Tibial nerve (tissue), 4 donors: ENCODE measurements at regions not wholly inside any gene's neighbourhood (a gene's known extent, or its start where the extent isn't known, plus 50 kb on each side); places are given as distances from the start of the nearest gene placed in this dataset.

ENCODE experiments used
- DNase-seq, 2 donors: peaks; one replicate each; pipeline ENCODE4 v3.0.0-alpha.2; 2019; ENCODE audit warnings: low spot score in 2 of 2
- H3K27ac ChIP-seq, 4 donors: fragments of 200-600 bp; sonication (generic) in 3 of 4; one replicate each; pipeline ENCODE4 v1.5.1; 2017 to 2019; ENCODE audit warnings: mild to moderate bottlenecking in 1 of 4
- H3K27me3 ChIP-seq, 2 donors: fragments of 200-600 bp; sonication (generic) in 1 of 2; one replicate each; pipeline versions ENCODE4 v1.5.1 to v1.6.0; 2017 to 2019
- H3K36me3 ChIP-seq, 3 donors: fragments of 200-600 bp; sonication (generic); one replicate each; pipeline ENCODE4 v1.5.1; 2018 to 2019
- H3K4me1 ChIP-seq, 4 donors: fragments of 200-600 bp; sonication (generic) in 3 of 4; one replicate each; pipeline ENCODE4 v1.5.1; 2017 to 2019
- H3K4me3 ChIP-seq, 4 donors: fragments of 200-600 bp; sonication (generic) in 3 of 4; one replicate each; pipeline ENCODE4 v1.5.1; 2017 to 2019; ENCODE audit warnings: mild to moderate bottlenecking in 1 of 4, moderate library complexity in 1 of 4
- H3K9me3 ChIP-seq, 4 donors: fragments of 200-600 bp; sonication (generic) in 3 of 4; one replicate each; pipeline ENCODE4 v1.5.1; 2017 to 2019
- CTCF ChIP-seq, 5 experiments: fragments of 200-600 bp in 3 of 5; fragments of 450-650 bp in 2 of 5; sonication (generic) in 3 of 5; IDR thresholded peaks; one replicate each; pipeline ENCODE4 v1.5.1; 2016 to 2019; ENCODE audit warnings: antibody characterized with exemption in 5 of 5, mild to moderate bottlenecking in 3 of 5, moderate library complexity in 2 of 5
- EP300 ChIP-seq, 2 donors: sonication (generic); formaldehyde crosslinking; IDR thresholded peaks; one replicate each; pipeline ENCODE4 v1.6.1; 2017; ENCODE audit warnings: antibody characterized with exemption in 2 of 2, mild to moderate bottlenecking in 1 of 2
- POLR2A ChIP-seq, 2 donors: fragments of 450-650 bp; IDR thresholded peaks; one replicate each; pipeline ENCODE4 v1.6.1; 2017; ENCODE audit warnings: antibody characterized with exemption in 2 of 2, mild to moderate bottlenecking in 2 of 2, moderate library complexity in 2 of 2
- WGBS, 2 donors: methylation state at CpG; one replicate each; pipeline ENCODE4 v1.1.5; 2018; 5-methylcytosine and 5-hydroxymethylcytosine counted together

DNA sequence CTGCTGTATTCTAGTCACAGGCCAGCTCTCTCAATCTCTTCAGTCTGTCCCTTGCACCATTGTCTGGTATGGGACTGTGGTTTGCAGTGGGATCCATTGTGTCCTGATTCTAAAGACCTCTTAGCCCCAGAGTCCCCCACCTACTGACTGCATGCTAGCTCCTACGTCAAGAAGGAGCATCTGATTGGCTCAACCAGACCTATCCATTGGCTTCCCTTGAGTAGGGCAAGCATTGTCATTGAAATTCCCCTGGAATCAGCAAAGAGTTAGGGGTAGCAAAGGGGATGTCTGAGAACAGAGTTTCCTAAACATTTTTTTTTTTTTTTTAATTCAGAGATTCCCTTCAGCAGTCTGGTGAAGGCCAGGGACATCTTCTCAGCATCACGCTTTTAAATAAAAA lies 175.3 kb upstream of the MPHOSPH6 start:
- 66 to 77% methylated on average over 2 of the region's 2 CpGs for WGBS, 2 donors
- TF ChIP-seq POLR2A (IDR thresholded peaks at IDR 0.05) (no peak), EP300 (IDR thresholded peaks at IDR 0.05) (no peak), CTCF (IDR thresholded peaks at IDR 0.05) (no peak)
- no peak overlapping the region for H3K4me3 ChIP-seq
- H3K4me1 ChIP-seq = no peaks in the 10 kb centered on the region
- no peaks in the 10 kb centered on the region for H3K27me3 ChIP-seq
- no peak overlapping the region for H3K27ac ChIP-seq
- peaks cover 0 to 6% (median 0%) of the 10 kb centered on the region in 4 donors for H3K9me3 ChIP-seq
- no peaks in the 10 kb centered on the region for H3K36me3 ChIP-seq
- no peak for DNase-seq

DNA sequence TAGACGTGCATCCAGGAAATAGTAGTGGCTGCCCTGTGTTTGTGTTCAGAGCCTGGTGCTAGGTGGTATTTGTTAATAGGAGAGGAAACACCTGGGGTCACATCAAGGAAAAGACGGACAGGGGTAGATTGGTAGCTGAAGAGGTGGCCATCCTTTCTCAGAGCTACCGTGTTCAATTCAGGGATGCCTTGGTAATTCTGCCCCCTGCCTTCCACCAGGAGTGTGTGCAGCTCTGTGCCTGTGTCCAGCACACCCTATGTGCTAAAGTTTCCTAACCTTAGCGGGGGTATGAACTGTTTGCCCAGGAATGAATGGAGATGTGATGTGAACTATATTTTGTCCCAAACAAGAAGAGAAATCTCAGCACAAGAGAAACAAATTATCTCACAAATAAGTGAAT lies 174.1 kb upstream of the MPHOSPH6 start:
- WGBS, 2 donors = 41% methylated on average over 4 of the region's 4 CpGs
- no peak for DNase-seq
- H3K36me3 ChIP-seq = no peaks in the 10 kb centered on the region
- no peaks in the 10 kb centered on the region for H3K4me1 ChIP-seq
- H3K27me3 ChIP-seq = no peaks in the 10 kb centered on the region
- no peak overlapping the region for H3K4me3 ChIP-seq
- peaks cover 0 to 6% (median 0%) of the 10 kb centered on the region in 4 donors for H3K9me3 ChIP-seq
- TF ChIP-seq CTCF (IDR thresholded peaks at IDR 0.05) (no peak), EP300 (IDR thresholded peaks at IDR 0.05) (no peak), POLR2A (IDR thresholded peaks at IDR 0.05) (no peak)
- no peak overlapping the region for H3K27ac ChIP-seq

- H3K27me3 ChIP-seq = no peaks in the 10 kb centered on the region
- no peak overlapping the region for H3K4me3 ChIP-seq
- no peaks in the 10 kb centered on the region for H3K4me1 ChIP-seq
- H3K36me3 ChIP-seq = no peaks in the 10 kb centered on the region
- TF ChIP-seq CTCF (IDR thresholded peaks at IDR 0.05) (no peak), EP300 (IDR thresholded peaks at IDR 0.05) (no peak), POLR2A (IDR thresholded peaks at IDR 0.05) (no peak)
- no peak for DNase-seq
- H3K27ac ChIP-seq = no peak overlapping the region
- peaks cover 0 to 6% (median 0%) of the 10 kb centered on the region in 4 donors for H3K9me3 ChIP-seq
- WGBS, 2 donors = 84 to 95% methylated on average over 4 of the region's 4 CpGs
These were observed 171.2 kb upstream of the MPHOSPH6 start for GRCh38 chr16:82341146-82341669.

GRCh38 chr16:82340531-82340930 lies 170.5 kb upstream of the MPHOSPH6 start:
- H3K4me1 ChIP-seq = no peaks in the 10 kb centered on the region
- WGBS, 2 donors = 59 to 70% methylated on average over 4 of the region's 4 CpGs

DNA sequence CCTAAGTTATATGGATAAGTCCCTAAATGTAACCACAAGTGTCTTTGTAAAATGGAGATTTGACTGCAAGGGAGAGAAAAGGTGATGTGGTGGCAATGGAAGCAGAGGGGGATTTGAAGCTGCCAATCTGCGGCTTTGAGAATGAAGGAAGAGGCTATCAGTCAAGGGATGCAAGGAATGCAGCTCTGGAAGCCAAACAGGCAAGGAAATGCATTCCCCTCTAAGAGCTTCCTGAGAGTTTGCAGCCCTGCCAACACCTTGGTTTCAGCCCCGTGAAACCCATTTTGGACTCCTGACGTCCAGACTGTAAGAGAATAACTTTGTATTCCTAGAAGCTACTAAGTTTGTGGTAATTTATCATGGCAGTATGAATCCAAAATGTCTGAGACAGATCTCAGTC lies 167.3 kb upstream of the MPHOSPH6 start:
- TF ChIP-seq EP300 (IDR thresholded peaks at IDR 0.05) (no peak), CTCF (IDR thresholded peaks at IDR 0.05) (no peak), POLR2A (IDR thresholded peaks at IDR 0.05) (no peak)
- Histone ChIP-seq H3K36me3 (no peaks in the 10 kb centered on the region), H3K4me3 (no peak overlapping the region), H3K27me3 (no peaks in the 10 kb centered on the region), H3K4me1 (no peaks in the 10 kb centered on the region), H3K27ac (no peak overlapping the region), H3K9me3 (peaks cover 0 to 6% (median 0%) of the 10 kb centered on the region in 4 donors)
- no peak for DNase-seq
- WGBS, 2 donors = 62 to 72% methylated on average over 3 of the region's 3 CpGs

More at GRCh38 chr16:82340531-82340930, 170.5 kb upstream of the MPHOSPH6 start:
- Histone ChIP-seq H3K27ac (no peak overlapping the region), H3K36me3 (no peaks in the 10 kb centered on the region), H3K4me3 (no peak overlapping the region), H3K27me3 (no peaks in the 10 kb centered on the region), H3K9me3 (peaks cover 0 to 6% (median 0%) of the 10 kb centered on the region in 4 donors)
- no peak for DNase-seq
- TF ChIP-seq EP300 (IDR thresholded peaks at IDR 0.05) (no peak), POLR2A (IDR thresholded peaks at IDR 0.05) (no peak)
